ENCODE measurements at regions not wholly inside any gene's neighbourhood (a gene's known extent, or its start where the extent isn't known, plus 50 kb on each side); places are given as distances from the start of the nearest gene placed in this dataset.

DNA sequence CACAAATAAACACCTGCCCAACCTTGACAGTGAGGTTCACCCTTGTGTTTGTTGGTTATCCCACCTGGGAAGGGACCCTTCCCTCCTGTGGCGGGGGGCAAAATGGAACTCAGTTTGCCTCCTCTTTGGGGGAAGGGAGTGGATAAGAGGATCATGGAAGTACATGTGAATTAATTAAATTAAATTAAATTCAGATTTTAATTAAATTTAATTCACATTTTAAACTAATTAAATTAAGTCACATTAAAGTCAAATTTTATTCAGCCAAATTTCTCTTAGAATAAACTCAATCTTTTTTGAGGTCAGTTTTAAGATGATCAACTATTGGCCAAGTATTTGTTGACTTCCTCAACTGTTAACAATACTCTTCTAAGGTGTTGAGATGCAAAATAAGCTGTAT lies 252.4 kb upstream of the AJAP1 start:
- no peak for DNase-seq (ENCODE audit: low read depth)
- no peak for TF ChIP-seq CTCF (IDR thresholded peaks at IDR 0.05; ENCODE audit: insufficient read depth, low read depth, low read length, missing control alignments)
- no peak overlapping the region for H3K4me3 ChIP-seq (ENCODE audit: low read depth, low read length)

DNA sequence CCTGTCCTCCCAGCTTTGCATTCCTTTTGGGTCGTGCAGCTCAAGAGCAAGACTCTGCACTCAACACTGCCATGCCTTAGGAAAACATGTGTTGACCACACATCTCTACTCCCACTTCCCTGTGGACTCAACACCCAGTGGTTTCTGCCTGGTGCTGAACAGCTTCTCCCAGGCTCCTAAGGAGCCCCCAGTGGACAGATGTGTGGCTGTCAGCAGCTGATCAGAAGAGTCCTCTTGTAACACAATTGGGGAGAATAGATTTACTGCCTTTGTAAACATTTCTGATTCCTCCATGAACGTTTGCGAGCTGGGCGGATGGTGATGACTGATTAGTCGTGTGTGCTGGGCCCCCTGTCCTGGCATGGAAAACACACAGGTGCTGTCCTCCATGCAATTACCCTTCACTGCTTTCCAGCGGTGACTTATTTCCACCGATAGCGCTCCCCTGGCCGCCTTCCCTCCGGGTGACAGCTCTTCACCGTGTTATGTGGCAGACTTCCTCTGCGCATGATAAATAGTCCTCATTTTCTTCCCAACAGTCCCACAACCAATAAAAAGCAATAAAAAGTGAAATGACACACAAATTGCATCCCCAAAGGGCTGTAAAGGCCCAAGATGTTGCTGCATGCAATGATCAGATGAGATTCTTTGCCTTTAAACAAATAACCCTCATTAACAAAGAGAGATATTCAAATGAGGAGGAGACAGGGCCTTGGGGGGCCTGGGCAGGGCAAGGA lies 249.4 kb upstream of the AJAP1 start:
- no peak for TF ChIP-seq CTCF (IDR thresholded peaks at IDR 0.05; ENCODE audit: insufficient read depth, low read depth, low read length, missing control alignments)
- DNase-seq (ENCODE audit: low read depth) = no peak
- H3K4me3 ChIP-seq (ENCODE audit: low read depth, low read length) = no peak overlapping the region

DNA sequence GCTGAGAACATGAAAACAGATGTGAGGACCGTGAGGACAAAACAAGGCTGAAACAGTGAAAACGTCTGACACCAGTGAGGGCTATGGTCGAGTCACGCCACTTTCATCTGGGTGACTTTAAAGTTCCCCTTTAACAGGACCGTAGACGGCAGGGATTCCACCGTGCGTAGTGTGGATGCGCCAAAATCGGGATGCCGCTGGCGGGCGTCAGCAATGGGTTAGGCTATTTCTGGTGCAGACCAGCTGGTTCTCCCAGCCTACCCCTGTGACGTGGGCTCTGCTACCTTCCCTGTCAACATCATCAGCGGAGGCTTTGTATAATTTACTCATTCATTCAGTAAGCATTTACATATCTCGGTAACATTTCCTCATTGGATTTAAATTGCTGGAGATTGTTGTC lies 246.6 kb upstream of the AJAP1 start:
- no peak overlapping the region for H3K4me3 ChIP-seq (ENCODE audit: low read depth, low read length)
- no peak for DNase-seq (ENCODE audit: low read depth)
- TF ChIP-seq CTCF (IDR thresholded peaks at IDR 0.05; ENCODE audit: insufficient read depth, low read depth, low read length, missing control alignments) = no peak

- no peak overlapping the region for H3K4me3 ChIP-seq (ENCODE audit: low read depth, low read length)
- TF ChIP-seq CTCF (IDR thresholded peaks at IDR 0.05; ENCODE audit: insufficient read depth, low read depth, low read length, missing control alignments) = no peak
- DNase-seq (ENCODE audit: low read depth) = no peak
These were observed 246.0 kb upstream of the AJAP1 start for GRCh38 chr1:4408380-4408779.

DNA sequence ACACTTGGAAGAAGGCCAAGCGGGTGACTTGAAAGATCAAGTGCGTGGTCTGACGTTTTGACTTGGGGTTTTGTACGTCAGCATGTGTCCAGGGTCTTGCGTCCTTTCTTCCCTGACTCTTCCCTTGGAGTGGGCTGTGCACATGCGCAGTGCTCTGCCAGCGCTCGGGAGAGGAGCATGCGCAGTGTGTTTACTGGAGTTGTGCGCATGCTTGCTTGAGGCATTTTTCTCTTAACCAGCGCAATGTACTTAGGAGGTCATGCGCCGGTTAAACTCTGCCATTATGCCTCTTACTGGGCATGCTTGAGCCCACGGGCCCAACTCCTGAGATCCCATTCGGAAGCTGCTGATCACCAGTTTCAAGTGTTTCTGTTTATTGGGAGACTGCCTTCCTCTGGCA lies 242.5 kb upstream of the AJAP1 start:
- DNase-seq (ENCODE audit: low read depth) = no peak
- no peak overlapping the region for H3K4me3 ChIP-seq (ENCODE audit: low read depth, low read length)
- TF ChIP-seq CTCF (IDR thresholded peaks at IDR 0.05; ENCODE audit: insufficient read depth, low read depth, low read length, missing control alignments) = no peak

DNA sequence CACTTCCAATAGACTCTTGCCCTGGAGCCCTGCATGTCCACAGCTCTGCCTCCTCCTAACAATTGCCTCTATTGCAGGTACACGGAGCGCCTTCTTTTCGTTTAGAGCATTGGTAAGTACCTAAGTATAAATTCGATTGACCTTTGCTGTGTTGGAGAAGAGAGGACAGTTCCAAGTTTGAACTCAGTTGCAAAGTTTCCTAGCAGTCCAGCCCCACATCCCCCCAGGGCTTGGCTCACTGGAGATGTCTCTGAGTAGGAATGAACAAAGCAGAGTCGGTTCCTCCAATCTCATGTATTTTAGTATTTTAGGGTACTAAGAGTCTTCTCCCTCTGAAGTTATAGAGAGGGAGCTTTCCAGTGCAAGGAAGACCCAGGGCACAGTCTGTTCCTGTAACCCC lies 238.9 kb upstream of the AJAP1 start:
- no peak for DNase-seq (ENCODE audit: low read depth)
- H3K4me3 ChIP-seq (ENCODE audit: low read depth, low read length) = no peak overlapping the region
- TF ChIP-seq CTCF (IDR thresholded peaks at IDR 0.05; ENCODE audit: insufficient read depth, low read depth, low read length, missing control alignments) = no peak

DNA sequence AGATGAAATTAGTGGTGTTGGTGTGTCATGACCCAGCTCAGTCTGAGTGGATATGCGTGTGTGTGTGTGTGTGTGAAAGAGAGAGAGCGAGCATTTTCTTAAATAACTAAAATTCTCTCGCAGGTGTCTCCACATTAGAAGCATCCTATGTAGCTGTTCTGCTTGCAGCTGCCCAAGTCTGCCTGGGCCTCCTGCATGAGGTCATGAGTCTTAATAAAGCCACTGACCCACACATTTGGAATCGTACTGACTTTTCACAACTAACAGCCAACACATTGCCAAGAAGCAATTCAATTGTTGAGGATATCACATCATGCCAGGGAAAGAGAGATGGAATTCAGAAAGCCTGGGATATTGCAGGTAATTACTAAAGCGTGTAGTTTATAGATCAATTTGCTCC lies 238.2 kb upstream of the AJAP1 start:
- no peak for TF ChIP-seq CTCF (IDR thresholded peaks at IDR 0.05; ENCODE audit: insufficient read depth, low read depth, low read length, missing control alignments)
- DNase-seq (ENCODE audit: low read depth) = no peak
- no peak overlapping the region for H3K4me3 ChIP-seq (ENCODE audit: low read depth, low read length)

Data from GM12865 (cell line).